DND-41 (cell line): ENCODE measurements at regions not wholly inside any gene's neighbourhood (a gene's known extent, or its start where the extent isn't known, plus 50 kb on each side); places are given as distances from the start of the nearest gene placed in this dataset.

ENCODE experiments used
- ATAC-seq: fragments of 200-7000 bp; cut with Tn5 transposase; 3 replicates; pipeline ENCODE4 v1.9.1; 2021; ENCODE audit warnings: low read depth; ENCODE audit not compliant: insufficient read depth
- DNase-seq: peaks from one replicate; pipeline ENCODE4 v3.0.0-alpha.2; 2020
- H2AFZ ChIP-seq: 2 replicates; pipeline ENCODE4 v1.6.0; 2012; ENCODE audit warnings: low read depth, low read length
- H3K27ac ChIP-seq: 2 replicates; pipeline ENCODE4 v1.5.1; 2012; ENCODE audit warnings: low read length, inconsistent platforms
- H3K27me3 ChIP-seq: fragments of 200-600 bp; sonication (generic); 2 replicates; pipeline ENCODE4 v1.6.0; 2012; ENCODE audit warnings: low read length, mild to moderate bottlenecking, inconsistent platforms; ENCODE audit not compliant: insufficient read depth, poor library complexity
- H3K36me3 ChIP-seq: 2 replicates; pipeline ENCODE4 v1.5.1; 2012; ENCODE audit warnings: low read length, inconsistent platforms; ENCODE audit not compliant: insufficient read depth
- H3K4me1 ChIP-seq: 2 replicates; pipeline ENCODE4 v1.5.1; 2012; ENCODE audit warnings: mild to moderate bottlenecking, low read length; ENCODE audit not compliant: insufficient read depth
- H3K4me2 ChIP-seq: 2 replicates; pipeline ENCODE4 v1.6.0; 2012; ENCODE audit warnings: mild to moderate bottlenecking, moderate library complexity, low read length, inconsistent platforms; ENCODE audit not compliant: insufficient read depth
- H3K4me3 ChIP-seq, 2 experiments: fragments of 200-600 bp in 1 of 2; shearing (Covaris generic) in 1 of 2; 2 replicates each; pipeline ENCODE4 v1.5.1; 2012 to 2016; ENCODE audit warnings: inconsistent platforms in 2 of 2, low read length in 2 of 2, mild to moderate bottlenecking in 2 of 2, low read depth in 1 of 2, moderate library complexity in 1 of 2
- H3K79me2 ChIP-seq: 2 replicates; pipeline ENCODE4 v1.6.0; 2012; ENCODE audit warnings: low read length, inconsistent platforms; ENCODE audit not compliant: insufficient read depth
- H3K9ac ChIP-seq: 2 replicates; pipeline ENCODE4 v1.6.0; 2012; ENCODE audit warnings: low read depth, mild to moderate bottlenecking, inconsistent platforms, low read length, moderate library complexity
- H3K9me3 ChIP-seq: 2 replicates; pipeline ENCODE4 v1.5.1; 2012; ENCODE audit warnings: low read length, moderate library complexity, mild to moderate bottlenecking, inconsistent platforms; ENCODE audit not compliant: insufficient read depth, severe bottlenecking
- H4K20me1 ChIP-seq: 2 replicates; pipeline ENCODE4 v1.6.0; 2012; ENCODE audit warnings: low read length; ENCODE audit not compliant: insufficient read depth
- EZH2 ChIP-seq: IDR thresholded peaks from 3 replicates; pipeline ENCODE4 v1.6.1; 2012; ENCODE audit warnings: borderline replicate concordance, low read depth, mild to moderate bottlenecking, moderate library complexity, low read length, inconsistent platforms; ENCODE audit not compliant: severe bottlenecking
- TF ChIP-seq, protein P1 (sequence below): IDR thresholded peaks from 2 replicates; pipeline ENCODE4 v1.5.1; 2012; ENCODE audit warnings: borderline replicate concordance, low read length, moderate library complexity, mild to moderate bottlenecking; ENCODE audit not compliant: poor library complexity, severe bottlenecking; ENCODE audit errors: extremely low read depth

DNA sequence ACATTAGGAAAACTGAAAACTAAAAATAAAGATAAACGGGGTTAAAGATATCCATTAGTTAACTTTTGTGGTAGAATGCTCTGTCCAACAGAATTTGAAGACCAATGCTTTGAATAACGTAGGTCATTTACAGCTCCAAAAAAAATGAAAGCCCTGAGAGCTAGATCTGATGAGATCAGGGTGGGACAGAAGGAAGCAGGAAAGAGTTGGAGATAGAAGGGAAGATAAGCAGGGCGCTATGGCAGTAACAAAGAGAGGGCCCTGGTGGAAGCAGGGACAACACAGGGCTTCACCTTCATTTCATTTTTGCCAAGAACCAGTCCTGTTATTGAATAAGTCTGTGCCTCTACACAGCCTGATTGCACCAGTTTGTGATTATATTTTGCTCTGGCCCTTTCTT lies 51.0 kb upstream of the RGS8 start:
- Histone ChIP-seq H3K4me1 (no peaks in the 10 kb centered on the region), H3K4me3 (no peak overlapping the region), H3K27me3 (no peaks in the 10 kb centered on the region), H3K9ac (no peak overlapping the region), H3K27ac (no peak overlapping the region), H3K4me2 (no peak overlapping the region), H2AFZ (no peak overlapping the region), H4K20me1 (no peaks in the 10 kb centered on the region), H3K9me3 (peaks cover 3% of the 10 kb centered on the region), H3K79me2 (no peaks in the 10 kb centered on the region), H3K36me3 (no peaks in the 10 kb centered on the region)
- DNase-seq (no peak), ATAC-seq (0 out of 3 replicates have a peak, but pooled peaks have one; percentile 44)
- TF ChIP-seq, protein P1, sequence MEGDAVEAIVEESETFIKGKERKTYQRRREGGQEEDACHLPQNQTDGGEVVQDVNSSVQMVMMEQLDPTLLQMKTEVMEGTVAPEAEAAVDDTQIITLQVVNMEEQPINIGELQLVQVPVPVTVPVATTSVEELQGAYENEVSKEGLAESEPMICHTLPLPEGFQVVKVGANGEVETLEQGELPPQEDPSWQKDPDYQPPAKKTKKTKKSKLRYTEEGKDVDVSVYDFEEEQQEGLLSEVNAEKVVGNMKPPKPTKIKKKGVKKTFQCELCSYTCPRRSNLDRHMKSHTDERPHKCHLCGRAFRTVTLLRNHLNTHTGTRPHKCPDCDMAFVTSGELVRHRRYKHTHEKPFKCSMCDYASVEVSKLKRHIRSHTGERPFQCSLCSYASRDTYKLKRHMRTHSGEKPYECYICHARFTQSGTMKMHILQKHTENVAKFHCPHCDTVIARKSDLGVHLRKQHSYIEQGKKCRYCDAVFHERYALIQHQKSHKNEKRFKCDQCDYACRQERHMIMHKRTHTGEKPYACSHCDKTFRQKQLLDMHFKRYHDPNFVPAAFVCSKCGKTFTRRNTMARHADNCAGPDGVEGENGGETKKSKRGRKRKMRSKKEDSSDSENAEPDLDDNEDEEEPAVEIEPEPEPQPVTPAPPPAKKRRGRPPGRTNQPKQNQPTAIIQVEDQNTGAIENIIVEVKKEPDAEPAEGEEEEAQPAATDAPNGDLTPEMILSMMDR, result no peak
- no peak for TF ChIP-seq EZH2

DNA sequence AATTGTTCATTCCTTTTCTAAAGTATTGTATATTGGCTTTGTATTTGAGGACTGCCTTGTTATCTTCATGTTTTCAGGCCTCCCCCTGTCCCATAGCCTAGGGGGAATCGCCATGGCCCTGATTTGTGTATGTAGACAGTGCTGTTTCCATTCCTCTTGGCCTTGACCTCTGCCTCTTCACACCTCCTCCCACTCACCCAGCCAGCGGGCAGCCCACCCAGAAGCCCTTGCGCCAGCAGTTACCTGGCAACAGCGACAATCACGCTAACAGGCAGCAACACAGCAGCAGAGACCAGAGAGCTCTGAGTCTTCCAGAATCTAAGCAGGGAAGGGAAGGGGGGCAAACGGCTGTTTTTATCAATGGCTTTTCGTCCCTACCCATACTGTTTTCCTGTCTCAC lies 50.0 kb upstream of the NPL start:
- H3K27me3 ChIP-seq, result no peaks in the 10 kb centered on the region
- ATAC-seq (no peak), DNase-seq (no peak)

More for the DNA sequence above, 50.0 kb upstream of the NPL start:
- no peaks in the 10 kb centered on the region for H3K4me1 ChIP-seq
- H3K4me3 ChIP-seq, result no peak overlapping the region
- no peak overlapping the region for H3K9ac ChIP-seq
- no peak overlapping the region for H3K27ac ChIP-seq
- H4K20me1 ChIP-seq, result no peaks in the 10 kb centered on the region
- H3K36me3 ChIP-seq, result no peaks in the 10 kb centered on the region
- H3K9me3 ChIP-seq, result peaks cover 3% of the 10 kb centered on the region
- no peak overlapping the region; the same call in 1 of the 2 replicates for H2AFZ ChIP-seq
- H3K4me2 ChIP-seq, result no peak overlapping the region
- no peak for TF ChIP-seq EZH2
- TF ChIP-seq, protein P1, result no peak
- H3K79me2 ChIP-seq, result no peaks in the 10 kb centered on the region
